Cardiac muscle cell (in vitro differentiated cells and primary cell): ENCODE measurements at regions not wholly inside any gene's neighbourhood (a gene's known extent, or its start where the extent isn't known, plus 50 kb on each side); places are given as distances from the start of the nearest gene placed in this dataset.

Experiments used
- DNase-seq, 2 donors: peaks; one replicate each; pipeline versions ENCODE4 v3.0.0 to v3.0.0-alpha.2; 2010 to 2017; ENCODE audit warnings: low read depth in 1 of 2, low spot score in 1 of 2
- H3K27ac ChIP-seq: fragments of 200-600 bp; sonication (generic); 2 replicates; pipeline ENCODE4 v1.5.1; 2016
- H3K27me3 ChIP-seq: fragments of 200-600 bp; sonication (generic); 2 replicates; pipeline ENCODE4 v1.6.0; 2016; ENCODE audit warnings: control low read depth
- H3K36me3 ChIP-seq: fragments of 200-600 bp; sonication (generic); 2 replicates; pipeline ENCODE4 v1.5.1; 2016; ENCODE audit warnings: control low read depth
- H3K4me1 ChIP-seq: fragments of 200-600 bp; sonication (generic); 2 replicates; pipeline ENCODE4 v1.8.1; 2017; ENCODE audit warnings: low read depth, mild to moderate bottlenecking, mixed run types
- H3K4me3 ChIP-seq: fragments of 200-600 bp; sonication (generic); 2 replicates; pipeline ENCODE4 v1.5.1; 2016; ENCODE audit warnings: mild to moderate bottlenecking
- H3K9me3 ChIP-seq: fragments of 200-600 bp; sonication (generic); 2 replicates; pipeline ENCODE4 v1.5.1; 2017; ENCODE audit warnings: low read depth, mild to moderate bottlenecking, control low read depth
- CTCF ChIP-seq: IDR thresholded peaks from 2 replicates; pipeline ENCODE4 v1.5.1; 2012; ENCODE audit warnings: low read depth, mild to moderate bottlenecking, low read length

- no peak for DNase-seq
- H3K9me3 ChIP-seq: no peaks in the 10 kb centered on the region
- H3K27ac ChIP-seq: no peak overlapping the region
- H3K4me1 ChIP-seq: no peaks in the 10 kb centered on the region
- no peak overlapping the region for H3K4me3 ChIP-seq
- H3K27me3 ChIP-seq: no peaks in the 10 kb centered on the region
- no peaks in the 10 kb centered on the region for H3K36me3 ChIP-seq
- TF ChIP-seq CTCF: no peak
These were observed 394.4 kb downstream of the PCNX1 start for GRCh38 chr14:71301611-71302010.

DNA sequence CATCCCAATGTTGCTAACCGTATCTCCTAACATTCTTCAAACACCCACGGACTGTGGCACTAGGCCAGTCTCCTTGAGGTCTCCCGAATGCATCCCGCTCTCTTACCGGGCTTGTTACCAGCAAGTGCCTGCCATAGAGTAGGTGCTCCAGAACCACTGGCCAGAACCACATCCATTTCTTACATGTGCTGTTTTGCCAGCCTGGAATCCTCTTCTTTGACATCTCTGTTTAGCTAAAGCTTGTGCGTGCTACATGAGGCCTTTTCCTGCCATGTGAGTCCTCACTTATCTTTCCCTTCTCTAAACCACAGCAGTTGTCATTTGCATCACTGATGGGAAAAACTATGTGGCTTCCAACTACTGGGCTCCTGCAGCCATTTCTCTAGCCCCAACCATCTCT, 397.4 kb downstream of the PCNX1 start:
- Histone ChIP-seq H3K36me3 (no peaks in the 10 kb centered on the region), H3K9me3 (no peaks in the 10 kb centered on the region)

GRCh38 chr14:71308671-71309070, 401.4 kb downstream of the PCNX1 start:
- H3K4me3 ChIP-seq: no peak overlapping the region
- DNase-seq: no peak
- H3K27me3 ChIP-seq: no peaks in the 10 kb centered on the region
- no peaks in the 10 kb centered on the region for H3K36me3 ChIP-seq
- H3K27ac ChIP-seq: no peak overlapping the region
- TF ChIP-seq CTCF: no peak
- no peaks in the 10 kb centered on the region for H3K9me3 ChIP-seq
- H3K4me1 ChIP-seq: no peaks in the 10 kb centered on the region

More for the DNA sequence above, 397.4 kb downstream of the PCNX1 start:
- TF ChIP-seq CTCF: no peak
- Histone ChIP-seq H3K27me3 (no peaks in the 10 kb centered on the region), H3K4me1 (no peaks in the 10 kb centered on the region), H3K27ac (no peak overlapping the region), H3K4me3 (no peak overlapping the region)
- DNase-seq: no peak

DNA sequence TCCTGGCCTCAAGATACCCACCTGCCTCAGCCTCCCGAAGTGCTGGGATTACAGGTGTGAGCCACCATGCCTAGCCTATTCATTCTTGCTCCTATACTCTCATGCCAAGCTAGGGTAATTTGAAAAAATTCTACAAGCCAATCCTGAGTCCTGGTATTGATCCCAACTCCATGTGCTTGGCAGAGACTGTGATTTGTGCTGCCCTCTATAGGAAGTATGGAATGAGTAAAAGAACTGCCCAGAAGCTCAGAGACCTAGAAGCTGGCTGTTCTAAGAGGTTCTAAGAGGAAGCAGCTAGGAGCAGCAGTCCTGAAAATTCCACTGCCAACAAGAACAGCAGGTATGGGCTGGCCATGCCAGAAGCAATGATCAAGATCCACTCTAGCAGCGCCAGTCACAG, 402.5 kb downstream of the PCNX1 start:
- H3K9me3 ChIP-seq: no peaks in the 10 kb centered on the region
- peak; percentile 11 for TF ChIP-seq CTCF
- no peak overlapping the region for H3K4me3 ChIP-seq
- no peak overlapping the region for H3K27ac ChIP-seq
- H3K27me3 ChIP-seq: no peaks in the 10 kb centered on the region
- H3K36me3 ChIP-seq: no peaks in the 10 kb centered on the region
- no peak for DNase-seq
- no peaks in the 10 kb centered on the region for H3K4me1 ChIP-seq

DNA sequence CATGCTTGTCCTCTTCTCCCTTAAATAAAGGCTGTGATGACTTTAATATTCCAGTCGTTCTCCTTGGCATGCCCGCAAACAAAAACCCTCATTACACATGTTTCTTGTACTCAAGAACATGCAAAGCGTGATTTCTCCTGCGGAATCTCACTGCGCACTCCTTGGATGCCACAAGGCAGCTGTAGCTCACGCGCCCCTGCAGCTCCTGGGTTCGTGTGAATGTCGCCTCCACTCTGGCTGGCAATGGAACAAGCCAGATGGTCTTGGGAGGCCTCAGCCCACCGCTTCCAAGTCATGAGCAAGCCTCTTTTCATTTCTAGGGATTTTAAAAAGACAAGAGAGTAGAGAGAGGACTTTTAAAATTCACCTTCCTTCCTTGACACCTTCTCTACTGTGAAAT, 403.8 kb downstream of the PCNX1 start:
- no peaks in the 10 kb centered on the region for H3K27me3 ChIP-seq
- DNase-seq: no peak
- H3K4me3 ChIP-seq: no peak overlapping the region
- no peaks in the 10 kb centered on the region for H3K36me3 ChIP-seq
- no peak overlapping the region for H3K27ac ChIP-seq
- H3K4me1 ChIP-seq: no peaks in the 10 kb centered on the region
- no peaks in the 10 kb centered on the region for H3K9me3 ChIP-seq
- no peak for TF ChIP-seq CTCF

DNA sequence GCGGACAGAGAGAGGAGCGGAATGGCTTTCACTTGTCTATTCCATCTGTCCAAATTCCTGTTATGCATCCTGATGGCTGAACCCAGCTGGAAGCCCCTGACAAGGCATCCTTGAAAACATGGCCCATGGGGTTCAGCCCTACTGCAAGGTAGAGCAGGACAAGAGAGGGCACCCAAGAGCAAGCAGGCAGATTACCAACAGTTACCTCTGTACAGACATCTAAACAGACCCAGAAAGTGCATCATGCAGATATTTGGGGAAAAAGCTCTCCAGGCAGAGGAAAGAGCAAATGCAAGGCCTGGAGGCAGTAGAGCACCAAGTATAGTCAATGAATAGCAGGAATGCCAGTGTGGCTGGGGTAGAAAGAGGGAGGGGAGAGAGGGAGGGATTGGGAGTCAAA, 407.5 kb downstream of the PCNX1 start:
- no peaks in the 10 kb centered on the region for H3K36me3 ChIP-seq
- TF ChIP-seq CTCF: no peak
- H3K27me3 ChIP-seq: no peaks in the 10 kb centered on the region
- H3K9me3 ChIP-seq: no peaks in the 10 kb centered on the region
- no peak overlapping the region for H3K4me3 ChIP-seq
- H3K4me1 ChIP-seq: peaks cover 3% of the 10 kb centered on the region
- no peak overlapping the region for H3K27ac ChIP-seq
- no peak for DNase-seq
